ENCODE measurements at regions not wholly inside any gene's neighbourhood (a gene's known extent, or its start where the extent isn't known, plus 50 kb on each side); places are given as distances from the start of the nearest gene placed in this dataset.

GRCh38 chr21:20538039-20538658 lies 460.1 kb upstream of the NCAM2 start:
- intact Hi-C loops (cut with DNase I; ENCODE audit: low total_unique reads): no loop called here
- Histone ChIP-seq H3K4me1 (no peaks in the 10 kb centered on the region), H3K9me3 (peaks cover 0 to 10% (median 0%) of the 10 kb centered on the region in 8 donors), H3K27me3 (replicated peaks in 1 of 7) (no peaks in the 10 kb centered on the region), H3K27ac (no peak overlapping the region), H3K4me3 (no peak overlapping the region), H3K36me3 (no peaks in the 10 kb centered on the region)
- TF ChIP-seq POLR2AphosphoS5 (IDR thresholded peaks at IDR 0.05) (no peak), POLR2A (IDR thresholded peaks at IDR 0.05) (no peak)
- TF ChIP-seq, protein P1, sequence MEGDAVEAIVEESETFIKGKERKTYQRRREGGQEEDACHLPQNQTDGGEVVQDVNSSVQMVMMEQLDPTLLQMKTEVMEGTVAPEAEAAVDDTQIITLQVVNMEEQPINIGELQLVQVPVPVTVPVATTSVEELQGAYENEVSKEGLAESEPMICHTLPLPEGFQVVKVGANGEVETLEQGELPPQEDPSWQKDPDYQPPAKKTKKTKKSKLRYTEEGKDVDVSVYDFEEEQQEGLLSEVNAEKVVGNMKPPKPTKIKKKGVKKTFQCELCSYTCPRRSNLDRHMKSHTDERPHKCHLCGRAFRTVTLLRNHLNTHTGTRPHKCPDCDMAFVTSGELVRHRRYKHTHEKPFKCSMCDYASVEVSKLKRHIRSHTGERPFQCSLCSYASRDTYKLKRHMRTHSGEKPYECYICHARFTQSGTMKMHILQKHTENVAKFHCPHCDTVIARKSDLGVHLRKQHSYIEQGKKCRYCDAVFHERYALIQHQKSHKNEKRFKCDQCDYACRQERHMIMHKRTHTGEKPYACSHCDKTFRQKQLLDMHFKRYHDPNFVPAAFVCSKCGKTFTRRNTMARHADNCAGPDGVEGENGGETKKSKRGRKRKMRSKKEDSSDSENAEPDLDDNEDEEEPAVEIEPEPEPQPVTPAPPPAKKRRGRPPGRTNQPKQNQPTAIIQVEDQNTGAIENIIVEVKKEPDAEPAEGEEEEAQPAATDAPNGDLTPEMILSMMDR (IDR thresholded peaks at IDR 0.05 in 8 of 11, conservative IDR thresholded peaks at IDR 0.05 in 3 of 11): no peak
- DNase-seq: no peak
- 83 to 95% (median 88%) methylated on average over 2 to 5 of the region's 5 CpGs for WGBS, 5 donors

GRCh38 chr21:20545454-20545853 lies 452.8 kb upstream of the NCAM2 start:
- Histone ChIP-seq H3K27ac (no peak overlapping the region), H3K4me1 (no peaks in the 10 kb centered on the region), H3K4me3 (no peak overlapping the region), H3K36me3 (no peaks in the 10 kb centered on the region), H3K9me3 (peaks cover 0 to 9% (median 0%) of the 10 kb centered on the region in 8 donors), H3K27me3 (replicated peaks in 1 of 7) (no peaks in the 10 kb centered on the region)
- TF ChIP-seq POLR2A (IDR thresholded peaks at IDR 0.05) (no peak), POLR2AphosphoS5 (IDR thresholded peaks at IDR 0.05) (no peak)
- TF ChIP-seq, protein P1 (IDR thresholded peaks at IDR 0.05 in 8 of 11, conservative IDR thresholded peaks at IDR 0.05 in 3 of 11): no peak
- DNase-seq: no peak
- 72 to 78% (median 77%) methylated on average over 10 of the region's 10 CpGs for WGBS, 5 donors
- intact Hi-C loops (cut with DNase I; ENCODE audit: low total_unique reads): no loop called here

DNA sequence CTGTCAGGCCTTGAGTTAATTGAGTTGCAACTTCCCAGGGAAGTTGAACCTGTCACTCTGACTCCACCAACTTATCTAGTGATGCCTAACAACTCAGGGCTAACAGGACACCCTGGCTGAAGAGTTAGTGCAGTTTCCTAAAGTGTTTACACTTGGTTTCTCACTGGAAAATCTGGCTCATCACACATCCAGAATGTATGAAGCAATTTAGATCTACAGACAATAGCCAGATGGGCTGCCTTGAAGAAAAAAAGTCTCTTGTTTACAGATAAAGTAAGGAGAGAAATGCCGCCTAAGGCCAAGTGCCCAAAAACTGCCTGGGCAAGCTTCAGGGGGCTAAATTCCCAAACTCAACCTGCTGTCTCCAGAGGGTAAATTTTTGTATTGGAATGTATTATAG lies 446.3 kb upstream of the NCAM2 start:
- Histone ChIP-seq H3K4me1 (no peaks in the 10 kb centered on the region), H3K36me3 (no peaks in the 10 kb centered on the region), H3K4me3 (no peak overlapping the region), H3K9me3 (peaks cover 0 to 9% (median 0%) of the 10 kb centered on the region in 8 donors), H3K27me3 (replicated peaks in 1 of 7) (no peaks in the 10 kb centered on the region), H3K27ac (no peak overlapping the region)
- TF ChIP-seq POLR2A (IDR thresholded peaks at IDR 0.05) (no peak), POLR2AphosphoS5 (IDR thresholded peaks at IDR 0.05) (no peak)
- TF ChIP-seq, protein P1 (IDR thresholded peaks at IDR 0.05 in 8 of 11, conservative IDR thresholded peaks at IDR 0.05 in 3 of 11): no peak
- WGBS, 5 donors: 74 to 85% (median 81%) methylated on average over 1 of the region's 1 CpG
- intact Hi-C loops (cut with DNase I; ENCODE audit: low total_unique reads): no loop called here
- DNase-seq: no peak

GRCh38 chr21:20554785-20555184 lies 443.4 kb upstream of the NCAM2 start:
- no peak overlapping the region for H3K4me3 ChIP-seq
- H3K4me1 ChIP-seq: no peaks in the 10 kb centered on the region
- no peaks in the 10 kb centered on the region for H3K36me3 ChIP-seq
- no peaks in the 10 kb centered on the region for H3K27me3 ChIP-seq (replicated peaks in 1 of 7)
- intact Hi-C loops (cut with DNase I; ENCODE audit: low total_unique reads): no loop called here
- H3K27ac ChIP-seq: no peak overlapping the region
- no peaks in the 10 kb centered on the region for H3K9me3 ChIP-seq
- DNase-seq: no peak
- 79 to 90% (median 84%) methylated on average over 3 of the region's 3 CpGs for WGBS, 5 donors
- TF ChIP-seq, protein P1 (IDR thresholded peaks at IDR 0.05 in 8 of 11, conservative IDR thresholded peaks at IDR 0.05 in 3 of 11): no peak
- no peak for TF ChIP-seq POLR2AphosphoS5 (IDR thresholded peaks at IDR 0.05)
- no peak for TF ChIP-seq POLR2A (IDR thresholded peaks at IDR 0.05)
